ENCODE measurements at regions not wholly inside any gene's neighbourhood (a gene's known extent, or its start where the extent isn't known, plus 50 kb on each side); places are given as distances from the start of the nearest gene placed in this dataset.

- TF ChIP-seq POLR2AphosphoS5 (IDR thresholded peaks at IDR 0.05; ENCODE audit: low read depth, low read length) (no peak), TAF1 (IDR thresholded peaks at IDR 0.05; ENCODE audit: borderline replicate concordance, low read depth, low read length) (no peak), POLR2A (IDR thresholded peaks at IDR 0.05; ENCODE audit: low read depth, low read length) (no peak)
Observed at GRCh38 chr4:120348521-120348920, 281.9 kb upstream of the MAD2L1 start.

Data from GM12892 (cell line).